K562 (cell line): ENCODE measurements at regions not wholly inside any gene's neighbourhood (a gene's known extent, or its start where the extent isn't known, plus 50 kb on each side); places are given as distances from the start of the nearest gene placed in this dataset.
"Not testable (repeated sequence)": the region's sequence is repeated elsewhere in the genome, so short reads cannot be mapped to it uniquely, and the experiment has no call there.

Experiments used
- ATAC-seq: fragments of 200-7000 bp; cut with Tn5 transposase; 3 replicates; pipeline ENCODE4 v1.9.1; 2020; ENCODE audit warnings: moderate library complexity
- BruUV-seq: library from RNA; stranded (reverse); fragments of 400-500 nt; replicated peaks from 2 replicates; lab custom pipeline; 2021; lab: Mats Ljungman, UMichigan
- CTCF ChIA-PET: fragments of 300-600 bp; formaldehyde crosslinking; extraction: SDS; loops from one replicate; lab custom pipeline; 2021; ENCODE audit warnings: low intra/inter-chr PET ratio; lab: Yijun Ruan, JAX
- POLR2A ChIA-PET: fragments of 300-600, 350-650 bp; sonication (Branson Sonifier 250); formaldehyde crosslinking; extraction: SDS; loops from one replicate; lab custom pipeline; 2021; ENCODE audit warnings: antibody characterized with exemption, inconsistent platforms; lab: Yijun Ruan, JAX
- DNase-seq, 4 experiments: peaks; one replicate each; pipeline versions ENCODE4 v3.0.0 to v3.0.0-alpha.2; 2011 to 2018; ENCODE audit warnings: low spot score in 3 of 4, mixed read lengths in 3 of 4; ENCODE audit errors: extremely low read depth in 1 of 4
- FAIRE-seq: peaks from 2 replicates; lab custom pipeline; 2011; peaks lifted over from hg19 to GRCh38; lab: Jason Lieb, UNC
- H2AFZ ChIP-seq: 2 replicates; pipeline ENCODE4 v1.6.0; 2011; ENCODE audit warnings: low read depth, low read length, control low read depth, inconsistent platforms
- H3K27ac ChIP-seq: fragments of 200-600 bp; 3 replicates; pipeline ENCODE4 v1.8.0; 2011; ENCODE audit warnings: low read depth, mild to moderate bottlenecking, control low read depth, inconsistent platforms, low read length, moderate library complexity, mixed read lengths; ENCODE audit errors: extremely low read depth
- H3K27me3 ChIP-seq, 2 experiments: fragments of 300-600 bp in 1 of 2; 2 replicates in 1 of 2; 3 replicates in 1 of 2; pipeline versions ENCODE4 v1.6.0 to v1.8.0; 2011; ENCODE audit warnings: inconsistent platforms in 2 of 2, low read length in 2 of 2, mild to moderate bottlenecking in 1 of 2, mixed read lengths in 1 of 2, moderate library complexity in 1 of 2; ENCODE audit not compliant: control insufficient read depth in 2 of 2, insufficient read depth in 2 of 2
- H3K36me3 ChIP-seq: fragments of 300-600 bp; 3 replicates; pipeline ENCODE4 v1.8.0; 2011; ENCODE audit warnings: mild to moderate bottlenecking, low read length, inconsistent platforms; ENCODE audit not compliant: control insufficient read depth, insufficient read depth
- H3K4me1 ChIP-seq, 2 experiments: fragments of 200-600 bp in 1 of 2; replicated peaks in 1 of 2; 2 replicates in 1 of 2; 3 replicates in 1 of 2; pipeline versions ENCODE4 v1.5.1 to v1.8.0; 2011; ENCODE audit warnings: inconsistent platforms in 2 of 2, low read length in 2 of 2, mild to moderate bottlenecking in 1 of 2, mixed read lengths in 1 of 2, moderate library complexity in 1 of 2; ENCODE audit not compliant: control insufficient read depth in 2 of 2, insufficient read depth in 2 of 2
- H3K4me2 ChIP-seq: 2 replicates; pipeline ENCODE4 v1.6.1; 2011; ENCODE audit warnings: low read length, control low read depth, inconsistent platforms, mixed read lengths; ENCODE audit not compliant: insufficient read depth
- H3K4me3 ChIP-seq: fragments of 200-600 bp; sonication (generic), shearing (Covaris generic); 2 replicates; pipeline ENCODE4 v1.5.1; 2016; ENCODE audit warnings: control low read depth, inconsistent platforms
- H3K79me2 ChIP-seq: fragments of 200-600 bp; 3 replicates; pipeline ENCODE4 v1.8.0; 2011; ENCODE audit warnings: low read length, inconsistent platforms; ENCODE audit not compliant: control insufficient read depth, insufficient read depth
- H3K9ac ChIP-seq, 2 experiments: 2 replicates each; pipeline versions ENCODE4 v1.6.0 to v1.6.1; 2011; ENCODE audit warnings: low read depth in 2 of 2, low read length in 2 of 2, control low read depth in 1 of 2, inconsistent platforms in 1 of 2, mild to moderate bottlenecking in 1 of 2, mixed read lengths in 1 of 2; ENCODE audit not compliant: insufficient read depth in 1 of 2
- H3K9me1 ChIP-seq: one replicate; pipeline ENCODE4 v1.6.0; 2011; ENCODE audit warnings: inconsistent platforms, mild to moderate bottlenecking, low read length, moderate library complexity; ENCODE audit not compliant: control insufficient read depth, insufficient read depth
- H3K9me3 ChIP-seq: replicated peaks from 2 replicates; pipeline ENCODE4 v1.5.1; 2011; ENCODE audit warnings: low read depth, low read length, inconsistent platforms; ENCODE audit not compliant: control insufficient read depth, insufficient read depth
- H4K20me1 ChIP-seq: replicated peaks from 2 replicates; pipeline ENCODE4 v1.6.1; 2011; ENCODE audit warnings: low read length, inconsistent platforms, mixed read lengths; ENCODE audit not compliant: control insufficient read depth, insufficient read depth
- WGBS: fragments of 100-300 bp; shearing (Covaris generic); methylation state at CpG from one replicate; pipeline ENCODE4 v1.1.6; 2016; ENCODE audit warnings: low coverage, mixed read lengths; ENCODE audit not compliant: insufficient coverage; ENCODE audit errors: missing lambda C conversion rate; 5-methylcytosine and 5-hydroxymethylcytosine counted together
- in situ Hi-C: fragments of 300-500 bp; cut with MboI; formaldehyde crosslinking; loops from 4 replicates; pipeline ENCODE4 v1.15.0; 2018; ENCODE audit warnings: inconsistent platforms, mixed read lengths
- intact Hi-C: fragments of 100-400 bp; cut with micrococcal nuclease; formaldehyde crosslinking; loops from 2 replicates; pipeline ENCODE4 v1.14.2; 2022

- BruUV-seq: not testable (repeated sequence)
- WGBS: 0% methylated on average over 1 of the region's 2 CpGs
These were observed 1244.0 kb downstream of the RPIA start for GRCh38 chr2:89935436-89935835.

GRCh38 chr2:89936011-89936410, 1244.5 kb downstream of the RPIA start:
- H3K4me2 ChIP-seq, H3K4me1 ChIP-seq, FAIRE-seq, H3K9me1 ChIP-seq, H3K9ac ChIP-seq, CTCF ChIA-PET, POLR2A ChIA-PET, H3K4me3 ChIP-seq, H3K27ac ChIP-seq, H4K20me1 ChIP-seq, H3K79me2 ChIP-seq, BruUV-seq, H3K27me3 ChIP-seq, H2AFZ ChIP-seq, intact Hi-C loops, H3K9me3 ChIP-seq, DNase-seq, H3K36me3 ChIP-seq, ATAC-seq: not testable (repeated sequence)
- WGBS: 0% methylated on average over 2 of the region's 2 CpGs
- in situ Hi-C loops: loop anchor here (10.0 kb wide), 1 partner anchor 691 kb away; no protein-coding TSS in a partner anchor

More at GRCh38 chr2:89935436-89935835, 1244.0 kb downstream of the RPIA start:
- H3K36me3 ChIP-seq, DNase-seq, H3K4me3 ChIP-seq, H3K9me3 ChIP-seq, CTCF ChIA-PET, H2AFZ ChIP-seq, FAIRE-seq, ATAC-seq, H3K79me2 ChIP-seq, H3K9ac ChIP-seq, POLR2A ChIA-PET, H3K4me1 ChIP-seq, H3K4me2 ChIP-seq, H3K27me3 ChIP-seq, intact Hi-C loops, H3K9me1 ChIP-seq, H4K20me1 ChIP-seq, H3K27ac ChIP-seq: not testable (repeated sequence)
- in situ Hi-C loops: loop anchor here (10.0 kb wide), 1 partner anchor 691 kb away; no protein-coding TSS in a partner anchor

- H3K36me3 ChIP-seq, DNase-seq, FAIRE-seq, intact Hi-C loops, H3K27me3 ChIP-seq, H3K9me3 ChIP-seq, H2AFZ ChIP-seq, H3K9me1 ChIP-seq, H3K4me2 ChIP-seq, H3K27ac ChIP-seq, ATAC-seq, CTCF ChIA-PET, POLR2A ChIA-PET, BruUV-seq, H4K20me1 ChIP-seq, H3K4me3 ChIP-seq, H3K79me2 ChIP-seq, H3K4me1 ChIP-seq, H3K9ac ChIP-seq: not testable (repeated sequence)
- in situ Hi-C loops: loop anchor here (10.0 kb wide), 1 partner anchor 692 kb away; no protein-coding TSS in a partner anchor
These were observed 1245.1 kb downstream of the RPIA start for GRCh38 chr2:89936559-89936958.
